IMR-90 (cell line): ENCODE measurements at regions not wholly inside any gene's neighbourhood (a gene's known extent, or its start where the extent isn't known, plus 50 kb on each side); places are given as distances from the start of the nearest gene placed in this dataset.

ENCODE experiments used
- ATAC-seq: fragments of 200-7000 bp; cut with Tn5 transposase; 2 replicates; pipeline ENCODE4 v1.9.1; 2020; ENCODE audit warnings: low read depth, mild to moderate bottlenecking, moderate library complexity
- BruUV-seq: library from RNA; stranded (reverse); fragments of 400-500 nt; replicated peaks from 2 replicates; lab custom pipeline; 2021; lab: Mats Ljungman, UMichigan
- CTCF ChIA-PET: fragments of 300-600 bp; formaldehyde crosslinking; extraction: SDS; loops from one replicate; lab custom pipeline; 2021; ENCODE audit warnings: antibody characterized with exemption; lab: Yijun Ruan, JAX
- POLR2A ChIA-PET: fragments of 300-600 bp; sonication (Branson Sonifier 250); formaldehyde crosslinking; loops from one replicate; lab custom pipeline; 2022; ENCODE audit warnings: antibody characterized with exemption; ENCODE audit not compliant: unreplicated experiment; lab: Charles Lee
- DNase-seq: peaks from one replicate; pipeline ENCODE4 v3.0.0; 2013
- H2AFZ ChIP-seq: replicated peaks from 2 replicates; pipeline ENCODE3; 2013; ENCODE audit warnings: low read length, mild to moderate bottlenecking; ENCODE audit not compliant: poor library complexity
- H2AK5ac ChIP-seq: 2 replicates; pipeline ENCODE4 v1.6.1; 2013; ENCODE audit warnings: low read depth, low read length, inconsistent platforms
- H2AK9ac ChIP-seq: replicated peaks from 2 replicates; pipeline ENCODE3; 2013; ENCODE audit warnings: mild to moderate bottlenecking, low read depth, low read length, moderate library complexity; ENCODE audit not compliant: poor library complexity
- H2BK120ac ChIP-seq: 2 replicates; pipeline ENCODE4 v1.6.1; 2013; ENCODE audit warnings: low read depth, low read length, inconsistent platforms
- H2BK15ac ChIP-seq: 3 replicates; pipeline ENCODE4 v1.6.1; 2013; ENCODE audit warnings: low read depth, low read length, inconsistent platforms
- H2BK20ac ChIP-seq: 2 replicates; pipeline ENCODE4 v1.6.1; 2013; ENCODE audit warnings: low read depth, mild to moderate bottlenecking, inconsistent platforms, low read length, moderate library complexity
- H2BK5ac ChIP-seq: 2 replicates; pipeline ENCODE4 v1.6.1; 2013; ENCODE audit warnings: mild to moderate bottlenecking, low read depth, low read length, inconsistent platforms; ENCODE audit not compliant: poor library complexity, severe bottlenecking
- H3K14ac ChIP-seq: replicated peaks from 2 replicates; pipeline ENCODE4 v1.6.1; 2013; ENCODE audit warnings: low read depth, low read length, inconsistent platforms
- H3K18ac ChIP-seq: 2 replicates; pipeline ENCODE4 v1.6.1; 2013; ENCODE audit warnings: low read depth, low read length, control low read depth
- H3K23ac ChIP-seq: 2 replicates; pipeline ENCODE4 v1.6.1; 2013; ENCODE audit warnings: low read depth, low read length, inconsistent platforms
- H3K27ac ChIP-seq: 2 replicates; pipeline ENCODE4 v1.5.1; 2013; ENCODE audit warnings: mild to moderate bottlenecking, control low read depth, low read length; ENCODE audit not compliant: insufficient read depth
- H3K27me3 ChIP-seq: 2 replicates; pipeline ENCODE4 v1.6.1; 2013; ENCODE audit warnings: low read length; ENCODE audit not compliant: control insufficient read depth, insufficient read depth
- H3K36me3 ChIP-seq: 2 replicates; pipeline ENCODE4 v1.6.1; 2013; ENCODE audit warnings: low read length, mixed read lengths; ENCODE audit not compliant: control insufficient read depth, insufficient read depth
- H3K4ac ChIP-seq: 2 replicates; pipeline ENCODE4 v1.6.1; 2013; ENCODE audit warnings: low read depth, low read length, inconsistent platforms
- H3K4me1 ChIP-seq: 2 replicates; pipeline ENCODE4 v1.6.1; 2013; ENCODE audit warnings: low read length, mixed read lengths; ENCODE audit not compliant: control insufficient read depth, insufficient read depth
- H3K4me2 ChIP-seq: 2 replicates; pipeline ENCODE4 v1.6.1; 2013; ENCODE audit warnings: low read depth, mild to moderate bottlenecking, control low read depth, low read length, moderate library complexity
- H3K4me3 ChIP-seq: 2 replicates; pipeline ENCODE4 v1.5.1; 2013; ENCODE audit warnings: low read depth, mild to moderate bottlenecking, control low read depth, low read length, moderate library complexity; ENCODE audit not compliant: insufficient read depth
- H3K56ac ChIP-seq: 2 replicates; pipeline ENCODE4 v1.6.1; 2013; ENCODE audit warnings: low read length, inconsistent platforms; ENCODE audit not compliant: insufficient read depth; ENCODE audit errors: extremely low read depth
- H3K79me1 ChIP-seq, 2 experiments: 2 replicates each; pipeline ENCODE4 v1.6.1; 2013; ENCODE audit warnings: low read length in 2 of 2, inconsistent platforms in 1 of 2, low read depth in 1 of 2
- H3K9ac ChIP-seq: 2 replicates; pipeline ENCODE4 v1.6.1; 2013; ENCODE audit warnings: low read depth, low read length, control low read depth
- H3K9me1 ChIP-seq: 2 replicates; pipeline ENCODE4 v1.6.1; 2013; ENCODE audit warnings: low read length, inconsistent platforms; ENCODE audit not compliant: insufficient read depth
- H3K9me3 ChIP-seq: 2 replicates; pipeline ENCODE4 v1.6.1; 2013; ENCODE audit warnings: low read length; ENCODE audit not compliant: control insufficient read depth, insufficient read depth
- H4K20me1 ChIP-seq: 2 replicates; pipeline ENCODE4 v1.6.1; 2013; ENCODE audit warnings: low read length, inconsistent platforms; ENCODE audit not compliant: insufficient read depth
- H4K5ac ChIP-seq: 2 replicates; pipeline ENCODE4 v1.6.1; 2013; ENCODE audit warnings: mild to moderate bottlenecking, low read depth, low read length, control low read depth
- H4K8ac ChIP-seq, 2 experiments: 2 replicates each; pipeline ENCODE4 v1.6.1; 2013; ENCODE audit warnings: low read depth in 2 of 2, low read length in 2 of 2, control low read depth in 1 of 2, inconsistent platforms in 1 of 2
- H4K91ac ChIP-seq: 2 replicates; pipeline ENCODE4 v1.6.1; 2013; ENCODE audit warnings: low read depth, low read length, inconsistent platforms; ENCODE audit not compliant: insufficient read depth
- CEBPB ChIP-seq: IDR thresholded peaks from 2 replicates; pipeline ENCODE4 v1.6.1; 2012; ENCODE audit warnings: low read depth, low read length, improper control_type of control experiment
- FOS ChIP-seq: fragments of 150-350 bp; IDR thresholded peaks from 2 replicates; pipeline ENCODE4 v1.6.1; 2016; ENCODE audit warnings: low read depth, low read length
- WGBS, 2 experiments: methylation state at CpG; one replicate each; pipeline versions ENCODE4 v1.1.5 to v1.1.7; 2013; ENCODE audit warnings: missing lambda C conversion rate in 2 of 2; ENCODE audit not compliant: insufficient read length in 1 of 2; ENCODE audit errors: extremely low coverage in 2 of 2; 5-methylcytosine and 5-hydroxymethylcytosine counted together
- dilution Hi-C: fragments of 300-500 bp; cut with HindIII; formaldehyde crosslinking; loops from one replicate; pipeline ENCODE4 v1.14.3; 2018; ENCODE audit warnings: low sequenced_read_pairs; ENCODE audit not compliant: unreplicated experiment
- in situ Hi-C: fragments of 300-500 bp; cut with MboI; formaldehyde crosslinking; loops from 3 replicates; pipeline ENCODE4 v1.14.3; 2019; ENCODE audit warnings: low sequenced_read_pairs, inconsistent platforms, mixed read lengths
- intact Hi-C: fragments of 100-400 bp; cut with micrococcal nuclease; formaldehyde crosslinking; loops from 2 replicates; pipeline ENCODE4 v1.10.0; 2022

- H2AFZ ChIP-seq = no peak overlapping the region
- no peaks in the 10 kb centered on the region for H3K9me1 ChIP-seq
These were observed 323.4 kb downstream of the CSNK1G3 start for GRCh38 chr5:123835421-123835820.

More at GRCh38 chr5:123835421-123835820, 323.4 kb downstream of the CSNK1G3 start:
- Histone ChIP-seq H3K14ac (no peak overlapping the region), H2BK5ac (no peak overlapping the region), H3K36me3 (no peaks in the 10 kb centered on the region), H2AK5ac (no peak overlapping the region), H2AK9ac (no peak overlapping the region), H4K20me1 (no peaks in the 10 kb centered on the region), H3K4me3 (no peak overlapping the region), H4K91ac (no peak overlapping the region), H3K4me1 (no peaks in the 10 kb centered on the region), H3K56ac (no peak overlapping the region), H2BK120ac (no peak overlapping the region), H3K79me1 (no peaks in the 10 kb centered on the region), H3K4me2 (no peak overlapping the region), H3K27ac (no peak overlapping the region), H3K9ac (no peak overlapping the region), H4K5ac (no peak overlapping the region), H2BK20ac (no peak overlapping the region), H3K23ac (no peak overlapping the region), H2BK15ac (no peak overlapping the region), H3K27me3 (no peaks in the 10 kb centered on the region), H3K18ac (no peak overlapping the region), H4K8ac (no peak overlapping the region), H3K4ac (no peak overlapping the region), H3K9me3 (no peaks in the 10 kb centered on the region)
- POLR2A ChIA-PET = no interaction called here
- intact Hi-C loops = no loop called here
- 43% methylated on average over 3 of the region's 4 CpGs; no CpG with 5 or more reads in 1 of the 2 experiments for WGBS, 2 experiments
- no TSS peak for BruUV-seq
- no peak for ATAC-seq
- TF ChIP-seq CEBPB = no peak
- TF ChIP-seq FOS = no peak
- CTCF ChIA-PET = interaction anchor here (1.9 kb wide), 1 partner anchor 25 kb away, joined by 4 read pairs; no protein-coding TSS in a partner anchor
- DNase-seq = no peak
- dilution Hi-C loops = no loop called here
- in situ Hi-C loops = no loop called here
